ENCODE measurements at regions not wholly inside any gene's neighbourhood (a gene's known extent, or its start where the extent isn't known, plus 50 kb on each side); places are given as distances from the start of the nearest gene placed in this dataset.

- no peak for DNase-seq (ENCODE audit: low spot score)
Measured at GRCh38 chr1:238186887-238187574, 296.3 kb upstream of the ZP4 start.

GRCh38 chr1:238177960-238178645 is 287.4 kb upstream of the ZP4 start:
- no peak for DNase-seq (ENCODE audit: low spot score)

GRCh38 chr1:238177351-238177750 is 286.6 kb upstream of the ZP4 start:
- no peak for DNase-seq (ENCODE audit: low spot score)

- no peak for DNase-seq (ENCODE audit: low spot score)
Measured at GRCh38 chr1:238176441-238176840, 285.7 kb upstream of the ZP4 start.

- DNase-seq (ENCODE audit: low spot score), result no peak
Measured at GRCh38 chr1:238171985-238172384, 281.3 kb upstream of the ZP4 start.

- no peak for DNase-seq (ENCODE audit: low spot score)
Measured at GRCh38 chr1:238161955-238162354, 271.2 kb upstream of the ZP4 start.

GRCh38 chr1:238153939-238154338 is 263.2 kb upstream of the ZP4 start:
- DNase-seq (ENCODE audit: low spot score), result no peak

GRCh38 chr1:238153253-238153652 is 262.5 kb upstream of the ZP4 start:
- DNase-seq (ENCODE audit: low spot score), result no peak

- DNase-seq (ENCODE audit: low spot score), result no peak
Measured at GRCh38 chr1:238152119-238152518, 261.4 kb upstream of the ZP4 start.

- no peak for DNase-seq (ENCODE audit: low spot score)
Measured at GRCh38 chr1:238143038-238143437, 252.3 kb upstream of the ZP4 start.

- DNase-seq (ENCODE audit: low spot score), result no peak
Measured at GRCh38 chr1:238141353-238141752, 250.6 kb upstream of the ZP4 start.

GRCh38 chr1:238139713-238140112 is 249.0 kb upstream of the ZP4 start:
- DNase-seq (ENCODE audit: low spot score), result no peak

GRCh38 chr1:238138059-238138626 is 247.4 kb upstream of the ZP4 start:
- no peak for DNase-seq (ENCODE audit: low spot score)

GRCh38 chr1:238135708-238136664 is 245.3 kb upstream of the ZP4 start:
- no peak for DNase-seq (ENCODE audit: low spot score)

- DNase-seq (ENCODE audit: low spot score), result no peak
Measured at GRCh38 chr1:238129677-238130076, 239.0 kb upstream of the ZP4 start.

GRCh38 chr1:238123201-238123600 is 232.5 kb upstream of the ZP4 start:
- DNase-seq (ENCODE audit: low spot score), result no peak

- DNase-seq (ENCODE audit: low spot score), result no peak
Measured at GRCh38 chr1:238119861-238120260, 229.1 kb upstream of the ZP4 start.

GRCh38 chr1:238119060-238119459 is 228.3 kb upstream of the ZP4 start:
- no peak for DNase-seq (ENCODE audit: low spot score)

- DNase-seq (ENCODE audit: low spot score), result no peak
Measured at GRCh38 chr1:238115852-238116251, 225.1 kb upstream of the ZP4 start.

- no peak for DNase-seq (ENCODE audit: low spot score)
Measured at GRCh38 chr1:238112952-238113621, 222.4 kb upstream of the ZP4 start.

GRCh38 chr1:238111516-238111915 is 220.8 kb upstream of the ZP4 start:
- no peak for DNase-seq (ENCODE audit: low spot score)

GRCh38 chr1:238111081-238111480 is 220.4 kb upstream of the ZP4 start:
- no peak for DNase-seq (ENCODE audit: low spot score)

All from globus pallidus (tissue), 1 donor.